CD14-positive monocyte (primary cell): ENCODE measurements at regions not wholly inside any gene's neighbourhood (a gene's known extent, or its start where the extent isn't known, plus 50 kb on each side); places are given as distances from the start of the nearest gene placed in this dataset.

Experiments used
- DNase-seq, 3 donors: peaks; one replicate each; pipeline ENCODE4 v3.0.0-alpha.2; 2011 to 2022
- H2AFZ ChIP-seq: 2 replicates; pipeline ENCODE4 v1.6.0; 2012; ENCODE audit warnings: mild to moderate bottlenecking, low read depth, low read length, inconsistent platforms; ENCODE audit not compliant: insufficient read depth, poor library complexity, severe bottlenecking
- H3K27ac ChIP-seq, 2 donors: 1 replicate in 1 of 2; 2 replicates in 1 of 2; pipeline ENCODE4 v1.5.1; 2012 to 2013; ENCODE audit warnings: low read length in 2 of 2, control low read depth in 1 of 2, inconsistent platforms in 1 of 2, low read depth in 1 of 2, mild to moderate bottlenecking in 1 of 2
- H3K27me3 ChIP-seq, 2 donors: one replicate each; pipeline versions ENCODE4 v1.6.0 to v1.6.1; 2011 to 2013; ENCODE audit warnings: low read length in 2 of 2; ENCODE audit not compliant: control insufficient read depth in 2 of 2, insufficient read depth in 2 of 2
- H3K36me3 ChIP-seq, 2 donors: replicated peaks in 1 of 2; 1 replicate in 1 of 2; 2 replicates in 1 of 2; pipeline versions ENCODE4 v1.5.1 to v1.6.1; 2012 to 2013; ENCODE audit warnings: low read length in 2 of 2, control low read depth in 1 of 2, inconsistent platforms in 1 of 2, mild to moderate bottlenecking in 1 of 2; ENCODE audit not compliant: insufficient read depth in 2 of 2, control insufficient read depth in 1 of 2
- H3K4me1 ChIP-seq, 2 donors: 1 replicate in 1 of 2; 2 replicates in 1 of 2; pipeline versions ENCODE4 v1.5.1 to v1.6.1; 2012 to 2013; ENCODE audit warnings: low read length in 2 of 2, control low read depth in 1 of 2, inconsistent platforms in 1 of 2, mild to moderate bottlenecking in 1 of 2, moderate library complexity in 1 of 2; ENCODE audit not compliant: insufficient read depth in 2 of 2, control insufficient read depth in 1 of 2
- H3K4me2 ChIP-seq: replicated peaks from 2 replicates; pipeline ENCODE3; 2012; ENCODE audit warnings: low read length, moderate library complexity, mild to moderate bottlenecking; ENCODE audit not compliant: poor library complexity, severe bottlenecking; ENCODE audit errors: extremely low read depth
- H3K4me3 ChIP-seq, 3 experiments: fragments of 200-600 bp in 1 of 3; sonication (generic) in 1 of 3; replicated peaks in 1 of 3; 1 replicate in 2 of 3; 2 replicates in 1 of 3; pipeline ENCODE4 v1.5.1; 2011 to 2013; ENCODE audit warnings: low read length in 3 of 3, mild to moderate bottlenecking in 3 of 3, control low read depth in 2 of 3, low read depth in 2 of 3, inconsistent platforms in 1 of 3, moderate library complexity in 1 of 3
- H3K79me2 ChIP-seq: 2 replicates; pipeline ENCODE4 v1.6.0; 2012; ENCODE audit warnings: mild to moderate bottlenecking, control low read depth, inconsistent platforms, low read length, moderate library complexity; ENCODE audit not compliant: insufficient read depth
- H3K9ac ChIP-seq: 2 replicates; pipeline ENCODE4 v1.6.0; 2017; ENCODE audit warnings: low read length, mild to moderate bottlenecking; ENCODE audit not compliant: insufficient read depth, poor library complexity, severe bottlenecking
- H3K9me3 ChIP-seq, 2 donors: replicated peaks in 1 of 2; 1 replicate in 1 of 2; 2 replicates in 1 of 2; pipeline versions ENCODE4 v1.5.1 to v1.6.1; 2012 to 2013; ENCODE audit warnings: low read length in 2 of 2, control low read depth in 1 of 2; ENCODE audit not compliant: control insufficient read depth in 1 of 2, insufficient read depth in 1 of 2
- H4K20me1 ChIP-seq: 2 replicates; pipeline ENCODE4 v1.6.0; 2012; ENCODE audit warnings: mild to moderate bottlenecking, low read length, control low read depth, moderate library complexity; ENCODE audit not compliant: insufficient read depth
- H3K27ac Mint-ChIP-seq, 7 donors: one replicate each; pipeline ENCODE4 v1.8.0; 2020; ENCODE audit warnings: mild to moderate bottlenecking in 7 of 7, mixed read lengths in 7 of 7, moderate library complexity in 6 of 7, inconsistent platforms in 2 of 7
- H3K27me3 Mint-ChIP-seq, 3 donors: one replicate each; pipeline ENCODE4 v1.8.0; 2021 to 2022; ENCODE audit warnings: low read depth in 3 of 3, mild to moderate bottlenecking in 3 of 3, mixed read lengths in 3 of 3, moderate library complexity in 3 of 3, inconsistent platforms in 1 of 3
- H3K36me3 Mint-ChIP-seq, 2 donors: one replicate each; pipeline ENCODE4 v1.8.0; 2020; ENCODE audit warnings: mixed read lengths in 2 of 2, inconsistent platforms in 1 of 2, mild to moderate bottlenecking in 1 of 2
- H3K4me1 Mint-ChIP-seq: one replicate; pipeline ENCODE4 v1.8.0; 2020; ENCODE audit warnings: mild to moderate bottlenecking, mixed read lengths
- H3K4me3 Mint-ChIP-seq, 2 donors: one replicate each; pipeline ENCODE4 v1.8.0; 2020; ENCODE audit warnings: mild to moderate bottlenecking in 2 of 2, mixed read lengths in 2 of 2, moderate library complexity in 1 of 2
- H3K9me3 Mint-ChIP-seq, 7 donors: one replicate each; pipeline ENCODE4 v1.8.0; 2020 to 2022; ENCODE audit warnings: mixed read lengths in 7 of 7, mild to moderate bottlenecking in 6 of 7, moderate library complexity in 6 of 7, inconsistent platforms in 2 of 7
- WGBS: methylation state at CpG from one replicate; pipeline ENCODE4 v1.1.5; 2013; ENCODE audit warnings: missing lambda C conversion rate; ENCODE audit not compliant: insufficient coverage; 5-methylcytosine and 5-hydroxymethylcytosine counted together
- intact Hi-C, 2 donors: fragments of 100-400 bp; cut with micrococcal nuclease; formaldehyde crosslinking; loops; one replicate each; pipeline versions ENCODE4 v1.15.0 to v1.15.1; 2023
- TF ChIP-seq, protein P1 (sequence below): fragments of 200-600 bp; IDR thresholded peaks from one replicate; pipeline ENCODE4 v1.8.0; 2022; ENCODE audit warnings: antibody characterized with exemption, mild to moderate bottlenecking

DNA sequence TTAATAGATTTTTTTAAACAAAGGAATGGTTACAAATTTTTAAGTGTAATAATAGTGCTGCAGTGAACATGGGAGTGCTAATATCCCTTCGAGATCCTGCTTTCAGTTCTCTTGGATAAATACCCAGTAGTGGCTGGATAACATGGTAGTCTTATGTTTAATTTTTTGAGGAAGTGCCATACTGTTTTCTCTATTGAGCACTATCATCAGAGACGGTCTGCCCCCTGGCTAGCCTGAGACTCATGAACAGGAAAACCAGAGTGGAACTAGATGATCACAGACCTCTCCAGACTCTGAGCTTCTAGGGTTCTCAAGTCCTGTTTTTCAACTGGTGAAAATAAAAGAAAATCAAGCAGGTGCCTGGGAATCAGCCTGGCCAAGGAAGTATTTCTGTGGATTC, 97.3 kb upstream of the MARK1 start:
- Histone ChIP-seq H3K4me2 (no peak overlapping the region), H3K36me3 (no peaks in the 10 kb centered on the region), H3K27ac (no peak overlapping the region), H3K79me2 (no peaks in the 10 kb centered on the region), H3K27me3 (no peaks in the 10 kb centered on the region), H3K9me3 (no peaks in the 10 kb centered on the region), H3K9ac (no peak overlapping the region), H4K20me1 (no peaks in the 10 kb centered on the region), H3K4me3 (no peak overlapping the region), H2AFZ (no peak overlapping the region), H3K4me1 (no peaks in the 10 kb centered on the region)
- Mint-ChIP-seq H3K9me3 (peaks cover 0 to 6% (median 0%) of the 10 kb centered on the region in 7 donors), H3K27me3 (peaks cover 0 to 3% (median 0%) of the 10 kb centered on the region in 3 donors), H3K27ac (no peak overlapping the region), H3K36me3 (no peaks in the 10 kb centered on the region), H3K4me3 (no peak overlapping the region), H3K4me1 (no peaks in the 10 kb centered on the region)
- DNase-seq = no peak
- intact Hi-C loops = no loop called here
- TF ChIP-seq, protein P1, sequence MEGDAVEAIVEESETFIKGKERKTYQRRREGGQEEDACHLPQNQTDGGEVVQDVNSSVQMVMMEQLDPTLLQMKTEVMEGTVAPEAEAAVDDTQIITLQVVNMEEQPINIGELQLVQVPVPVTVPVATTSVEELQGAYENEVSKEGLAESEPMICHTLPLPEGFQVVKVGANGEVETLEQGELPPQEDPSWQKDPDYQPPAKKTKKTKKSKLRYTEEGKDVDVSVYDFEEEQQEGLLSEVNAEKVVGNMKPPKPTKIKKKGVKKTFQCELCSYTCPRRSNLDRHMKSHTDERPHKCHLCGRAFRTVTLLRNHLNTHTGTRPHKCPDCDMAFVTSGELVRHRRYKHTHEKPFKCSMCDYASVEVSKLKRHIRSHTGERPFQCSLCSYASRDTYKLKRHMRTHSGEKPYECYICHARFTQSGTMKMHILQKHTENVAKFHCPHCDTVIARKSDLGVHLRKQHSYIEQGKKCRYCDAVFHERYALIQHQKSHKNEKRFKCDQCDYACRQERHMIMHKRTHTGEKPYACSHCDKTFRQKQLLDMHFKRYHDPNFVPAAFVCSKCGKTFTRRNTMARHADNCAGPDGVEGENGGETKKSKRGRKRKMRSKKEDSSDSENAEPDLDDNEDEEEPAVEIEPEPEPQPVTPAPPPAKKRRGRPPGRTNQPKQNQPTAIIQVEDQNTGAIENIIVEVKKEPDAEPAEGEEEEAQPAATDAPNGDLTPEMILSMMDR = no peak
- WGBS = 8% methylated on average over 1 of the region's 2 CpGs

GRCh38 chr1:220430059-220430458, 97.9 kb upstream of the MARK1 start:
- H3K36me3 ChIP-seq = no peaks in the 10 kb centered on the region
- no peak for DNase-seq
- peaks cover 0 to 6% (median 0%) of the 10 kb centered on the region in 7 donors for H3K9me3 Mint-ChIP-seq
- H3K4me3 ChIP-seq = no peak overlapping the region
- no peaks in the 10 kb centered on the region for H3K79me2 ChIP-seq
- intact Hi-C loops = no loop called here
- no peak overlapping the region for H3K4me3 Mint-ChIP-seq
- no peaks in the 10 kb centered on the region for H3K36me3 Mint-ChIP-seq
- H3K27me3 Mint-ChIP-seq = peaks cover 0 to 3% (median 0%) of the 10 kb centered on the region in 3 donors
- no peak overlapping the region for H3K4me2 ChIP-seq
- H3K4me1 Mint-ChIP-seq = no peaks in the 10 kb centered on the region
- no peak overlapping the region for H3K27ac Mint-ChIP-seq
- H3K9me3 ChIP-seq = no peaks in the 10 kb centered on the region
- no peak overlapping the region for H3K9ac ChIP-seq
- H3K27ac ChIP-seq = no peak overlapping the region
- no peak overlapping the region for H2AFZ ChIP-seq
- no peaks in the 10 kb centered on the region for H3K27me3 ChIP-seq
- H4K20me1 ChIP-seq = no peaks in the 10 kb centered on the region
- no peaks in the 10 kb centered on the region for H3K4me1 ChIP-seq
- TF ChIP-seq, protein P1 = no peak
